H1 (cell line): ENCODE measurements at regions not wholly inside any gene's neighbourhood (a gene's known extent, or its start where the extent isn't known, plus 50 kb on each side); places are given as distances from the start of the nearest gene placed in this dataset.

Experiments used
- CTCF ChIA-PET: fragments of 300-600 bp; sonication (Branson Sonifier 250); formaldehyde crosslinking; loops from one replicate; lab custom pipeline; 2021; ENCODE audit not compliant: partially characterized antibody; lab: Charles Lee
- POLR2A ChIA-PET: fragments of 300-600 bp; sonication (Branson Sonifier 250); formaldehyde crosslinking; loops from one replicate; lab custom pipeline; 2021; ENCODE audit warnings: inconsistent platforms; ENCODE audit not compliant: partially characterized antibody; lab: Charles Lee
- DNase-seq, 2 experiments: peaks; one replicate each; pipeline versions ENCODE4 v3.0.0 to v3.0.0-alpha.2; 2010 to 2022; ENCODE audit warnings: low spot score in 2 of 2, low read depth in 1 of 2, mixed read lengths in 1 of 2
- FAIRE-seq: peaks from 2 replicates; lab custom pipeline; 2011; peaks lifted over from hg19 to GRCh38; lab: Jason Lieb, UNC
- H2AFZ ChIP-seq: 2 replicates; pipeline ENCODE4 v1.8.1; 2012; ENCODE audit warnings: low read length, inconsistent platforms
- H2AK5ac ChIP-seq: 2 replicates; pipeline ENCODE4 v1.6.1; 2013; ENCODE audit warnings: low read depth, low read length
- H2BK120ac ChIP-seq: replicated peaks from 2 replicates; pipeline ENCODE3; 2013; ENCODE audit warnings: low read depth, low read length, inconsistent platforms
- H2BK12ac ChIP-seq: 2 replicates; pipeline ENCODE4 v1.6.1; 2013; ENCODE audit warnings: low read depth, low read length
- H2BK15ac ChIP-seq: 2 replicates; pipeline ENCODE4 v1.6.1; 2013; ENCODE audit warnings: low read length
- H2BK20ac ChIP-seq: 2 replicates; pipeline ENCODE4 v1.6.1; 2013; ENCODE audit warnings: low read length
- H2BK5ac ChIP-seq: 2 replicates; pipeline ENCODE4 v1.6.1; 2013; ENCODE audit warnings: low read depth, low read length
- H3K14ac ChIP-seq: 2 replicates; pipeline ENCODE4 v1.6.1; 2013; ENCODE audit warnings: inconsistent platforms; ENCODE audit not compliant: insufficient read length
- H3K18ac ChIP-seq: 2 replicates; pipeline ENCODE4 v1.6.1; 2013; ENCODE audit warnings: low read length; ENCODE audit errors: extremely low read depth
- H3K23ac ChIP-seq: 2 replicates; pipeline ENCODE4 v1.6.1; 2013; ENCODE audit warnings: inconsistent platforms; ENCODE audit not compliant: insufficient read length
- H3K23me2 ChIP-seq: 2 replicates; pipeline ENCODE4 v1.6.1; 2013; ENCODE audit warnings: low read depth, low read length
- H3K27ac ChIP-seq: 2 replicates; pipeline ENCODE4 v1.6.1; 2011; ENCODE audit warnings: low read depth, low read length, inconsistent platforms
- H3K27me3 ChIP-seq, 4 experiments: replicated peaks in 1 of 4; 1 replicate in 1 of 4; 2 replicates in 3 of 4; pipeline versions ENCODE4 v1.6.1 to v1.8.1; 2011 to 2013; ENCODE audit warnings: low read length in 3 of 4, mild to moderate bottlenecking in 3 of 4, inconsistent platforms in 2 of 4, mixed read lengths in 2 of 4, moderate library complexity in 1 of 4; ENCODE audit not compliant: control insufficient read depth in 3 of 4, insufficient read depth in 3 of 4; ENCODE audit errors: extremely low read depth in 1 of 4
- H3K36me3 ChIP-seq, 4 experiments: 2 replicates each; pipeline versions ENCODE4 v1.6.1 to v1.8.1; 2011 to 2013; ENCODE audit warnings: mild to moderate bottlenecking in 4 of 4, low read length in 3 of 4, moderate library complexity in 2 of 4, control low read depth in 1 of 4, inconsistent platforms in 1 of 4; ENCODE audit not compliant: insufficient read depth in 4 of 4, control insufficient read depth in 2 of 4
- H3K4ac ChIP-seq: replicated peaks from 2 replicates; pipeline ENCODE3; 2013; ENCODE audit warnings: low read length, low read depth, mixed read lengths, inconsistent platforms; ENCODE audit not compliant: insufficient read length
- H3K4me1 ChIP-seq, 4 experiments: replicated peaks in 1 of 4; 1 replicate in 1 of 4; 2 replicates in 3 of 4; pipeline versions ENCODE4 v1.6.1 to v1.8.1; 2011 to 2013; ENCODE audit warnings: low read length in 3 of 4, inconsistent platforms in 2 of 4, mixed read lengths in 1 of 4; ENCODE audit not compliant: insufficient read depth in 4 of 4, control insufficient read depth in 3 of 4
- H3K4me2 ChIP-seq, 2 experiments: 2 replicates each; pipeline versions ENCODE4 v1.6.1 to v1.8.1; 2011 to 2013; ENCODE audit warnings: low read depth in 2 of 2, low read length in 2 of 2, control low read depth in 1 of 2, inconsistent platforms in 1 of 2, mild to moderate bottlenecking in 1 of 2; ENCODE audit not compliant: insufficient read depth in 1 of 2
- H3K4me3 ChIP-seq, 4 experiments: fragments of 200-600, 300-600 bp in 1 of 4; sonication (generic), shearing (Covaris generic), sonication (Bioruptor Twin) in 1 of 4; 2 replicates each; pipeline versions ENCODE4 v1.5.1 to v1.8.1; 2011 to 2016; ENCODE audit warnings: low read length in 4 of 4, low read depth in 3 of 4, control low read depth in 2 of 4, inconsistent platforms in 2 of 4, mild to moderate bottlenecking in 2 of 4, mixed read lengths in 1 of 4, moderate library complexity in 1 of 4; ENCODE audit not compliant: insufficient read depth in 2 of 4; ENCODE audit errors: extremely low read depth in 1 of 4
- H3K56ac ChIP-seq: replicated peaks from 2 replicates; pipeline ENCODE3; 2013; ENCODE audit warnings: low read depth, mild to moderate bottlenecking, mixed read lengths, low read length, inconsistent platforms; ENCODE audit not compliant: insufficient read length
- H3K79me1 ChIP-seq: 2 replicates; pipeline ENCODE4 v1.6.1; 2013; ENCODE audit warnings: low read depth, low read length, control low read depth
- H3K79me2 ChIP-seq, 2 experiments: 2 replicates each; pipeline versions ENCODE4 v1.6.1 to v1.8.1; 2012 to 2013; ENCODE audit warnings: low read length in 2 of 2, mild to moderate bottlenecking in 2 of 2, inconsistent platforms in 1 of 2; ENCODE audit not compliant: insufficient read depth in 2 of 2, control insufficient read depth in 1 of 2
- H3K9ac ChIP-seq, 4 experiments: replicated peaks in 1 of 4; 1 replicate in 1 of 4; 2 replicates in 3 of 4; pipeline versions ENCODE4 v1.6.1 to v1.8.1; 2011 to 2013; ENCODE audit warnings: low read depth in 3 of 4, low read length in 3 of 4, control low read depth in 2 of 4, mild to moderate bottlenecking in 2 of 4, moderate library complexity in 2 of 4, inconsistent platforms in 1 of 4; ENCODE audit errors: extremely low read depth in 1 of 4
- H3K9me3 ChIP-seq, 2 experiments: 2 replicates each; pipeline versions ENCODE4 v1.6.1 to v1.8.1; 2012 to 2013; ENCODE audit warnings: mild to moderate bottlenecking in 2 of 2, moderate library complexity in 2 of 2, control low read depth in 1 of 2, inconsistent platforms in 1 of 2, low read depth in 1 of 2, low read length in 1 of 2, mixed read lengths in 1 of 2; ENCODE audit not compliant: insufficient read depth in 2 of 2
- H4K20me1 ChIP-seq, 2 experiments: replicated peaks in 1 of 2; 2 replicates each; pipeline versions ENCODE3 to v1.8.1; 2011 to 2013; ENCODE audit warnings: inconsistent platforms in 2 of 2, low read length in 2 of 2, mild to moderate bottlenecking in 1 of 2; ENCODE audit not compliant: insufficient read depth in 2 of 2, control insufficient read depth in 1 of 2
- H4K5ac ChIP-seq: 2 replicates; pipeline ENCODE4 v1.6.1; 2013; ENCODE audit warnings: low read length, low read depth, mixed read lengths, inconsistent platforms; ENCODE audit not compliant: insufficient read length
- H4K8ac ChIP-seq: 2 replicates; pipeline ENCODE4 v1.8.0; 2013; ENCODE audit warnings: mild to moderate bottlenecking, moderate library complexity, low read length, inconsistent platforms; ENCODE audit not compliant: insufficient read depth; ENCODE audit errors: extremely low read depth
- H4K91ac ChIP-seq: replicated peaks from 2 replicates; pipeline ENCODE3; 2013; ENCODE audit warnings: low read length, mixed read lengths, inconsistent platforms; ENCODE audit not compliant: insufficient read length
- ATF2 ChIP-seq: IDR thresholded peaks from 2 replicates; pipeline ENCODE4 v1.6.1; 2012; ENCODE audit warnings: low read length, inconsistent platforms
- BCL11A ChIP-seq, 2 experiments: IDR thresholded peaks; one replicate each; pipeline ENCODE4 v1.6.1; 2011; ENCODE audit warnings: low read depth in 2 of 2, low read length in 2 of 2, mild to moderate bottlenecking in 2 of 2
- CBX5 ChIP-seq: fragments of 300-800, 300-1000 bp; sonication (generic); IDR thresholded peaks from 2 replicates; pipeline ENCODE4 v1.7.1; 2016; ENCODE audit warnings: antibody characterized with exemption, low read length, low read depth
- CTCF ChIP-seq, 3 experiments: IDR thresholded peaks; 1 replicate in 2 of 3; 2 replicates in 1 of 3; pipeline versions ENCODE4 v1.5.1 to v1.6.1; 2011; ENCODE audit warnings: low read length in 3 of 3, mild to moderate bottlenecking in 3 of 3, inconsistent platforms in 2 of 3, low read depth in 1 of 3, moderate library complexity in 1 of 3; ENCODE audit not compliant: insufficient read depth in 1 of 3; ENCODE audit errors: control extremely low read depth in 1 of 3
- POLR2AphosphoS5 ChIP-seq: IDR thresholded peaks from 2 replicates; pipeline ENCODE4 v1.6.1; 2011; ENCODE audit warnings: low read depth, low read length
- RFX5 ChIP-seq: IDR thresholded peaks from 2 replicates; pipeline ENCODE4 v1.6.1; 2011; ENCODE audit warnings: low read depth, low read length, improper control_type of control experiment, borderline replicate concordance
- SIRT6 ChIP-seq: IDR thresholded peaks from one replicate; pipeline ENCODE4 v1.7.1; 2012; ENCODE audit warnings: low read length, inconsistent platforms
- TEAD4 ChIP-seq: IDR thresholded peaks from 2 replicates; pipeline ENCODE4 v1.6.1; 2012; ENCODE audit warnings: low read depth, low read length, inconsistent platforms, mixed read lengths
- YY1 ChIP-seq: IDR thresholded peaks from 2 replicates; pipeline ENCODE4 v1.6.1; 2011; ENCODE audit warnings: low read depth, mild to moderate bottlenecking, low read length
- WGBS, 2 experiments: shearing (Covaris generic) in 1 of 2; methylation state at CpG; one replicate each; pipeline versions ENCODE4 v1.1.6 to v1.1.7; 2013 to 2015; ENCODE audit warnings: low lambda C conversion rate in 2 of 2, mixed read lengths in 2 of 2, inconsistent platforms in 1 of 2, low coverage in 1 of 2, missing lambda C conversion rate in 1 of 2; ENCODE audit not compliant: insufficient replicate concordance in 2 of 2, insufficient coverage in 1 of 2, insufficient read length in 1 of 2; ENCODE audit errors: extremely low coverage in 1 of 2, missing lambda C conversion rate in 1 of 2; 5-methylcytosine and 5-hydroxymethylcytosine counted together
- TF ChIP-seq, protein P1 (sequence below): IDR thresholded peaks from 2 replicates; pipeline ENCODE4 v1.6.1; 2012; ENCODE audit warnings: inconsistent platforms

GRCh38 chr13:50116430-50116973 is 101.3 kb downstream of the KCNRG start:
- H3K4me3 ChIP-seq: no peak overlapping the region
- H3K79me1 ChIP-seq: no peaks in the 10 kb centered on the region
- H2BK20ac ChIP-seq: no peak overlapping the region
- CTCF ChIA-PET: interaction anchor here (0.6 to 2.3 kb wide), 5 partner anchors 25 to 683 kb away, joined by 3 to 10 read pairs (median 6); no protein-coding TSS in a partner anchor
- H2BK12ac ChIP-seq: no peak overlapping the region
- no peaks in the 10 kb centered on the region for H3K36me3 ChIP-seq
- no peak overlapping the region for H2AFZ ChIP-seq
- POLR2A ChIA-PET: no interaction called here
- no peak overlapping the region for H3K27ac ChIP-seq
- H2AK5ac ChIP-seq: no peak overlapping the region
- H2BK15ac ChIP-seq: no peak overlapping the region
- H3K14ac ChIP-seq: no peak overlapping the region
- WGBS, 2 experiments: 88% methylated on average over 5 of the region's 5 CpGs; no CpG with 5 or more reads in 1 of the 2 experiments
- H3K27me3 ChIP-seq: peaks cover 2 to 9% (median 8%) of the 10 kb centered on the region in 4 experiments
- H3K4ac ChIP-seq: no peak overlapping the region
- no peak overlapping the region for H3K18ac ChIP-seq
- no peak overlapping the region for H3K4me2 ChIP-seq
- no peaks in the 10 kb centered on the region for H3K4me1 ChIP-seq
- H3K9ac ChIP-seq: no peak overlapping the region
- H3K9me3 ChIP-seq: no peaks in the 10 kb centered on the region
- FAIRE-seq (no peak), DNase-seq (no peak)
- no peak overlapping the region for H4K5ac ChIP-seq
- H2BK120ac ChIP-seq: no peak overlapping the region
- no peak overlapping the region for H4K91ac ChIP-seq
- no peaks in the 10 kb centered on the region for H3K23me2 ChIP-seq
- H4K20me1 ChIP-seq: peaks cover 0 to 3% of the 10 kb centered on the region in 2 experiments
- no peak overlapping the region for H2BK5ac ChIP-seq
- no peak overlapping the region for H4K8ac ChIP-seq
- no peak overlapping the region for H3K23ac ChIP-seq
- no peak overlapping the region for H3K56ac ChIP-seq
- H3K79me2 ChIP-seq: no peaks in the 10 kb centered on the region
- TF ChIP-seq BCL11A (IDR thresholded peaks at IDR 0.05; ENCODE audit: low read depth in 2 of 2, low read length in 2 of 2): no peak
- no peak for TF ChIP-seq SIRT6
- no peak for TF ChIP-seq YY1
- no peak for TF ChIP-seq TEAD4
- TF ChIP-seq RFX5: no peak
- no peak for TF ChIP-seq ATF2
- no peak for TF ChIP-seq CBX5
- TF ChIP-seq, protein P1, sequence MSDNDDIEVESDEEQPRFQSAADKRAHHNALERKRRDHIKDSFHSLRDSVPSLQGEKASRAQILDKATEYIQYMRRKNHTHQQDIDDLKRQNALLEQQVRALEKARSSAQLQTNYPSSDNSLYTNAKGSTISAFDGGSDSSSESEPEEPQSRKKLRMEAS: no peak
- no peak for TF ChIP-seq POLR2AphosphoS5
- no peak for TF ChIP-seq CTCF (IDR thresholded peaks at IDR 0.05; ENCODE audit: control extremely low read depth in 1 of 3, insufficient read depth in 1 of 3, low read depth in 1 of 3, low read length in 3 of 3)
